ENCODE measurements at regions not wholly inside any gene's neighbourhood (a gene's known extent, or its start where the extent isn't known, plus 50 kb on each side); places are given as distances from the start of the nearest gene placed in this dataset.

GRCh38 chr12:97177481-97177880 lies 270.4 kb downstream of the NEDD1 start:
- no peak for DNase-seq (ENCODE audit: low spot score)

- no peak for DNase-seq (ENCODE audit: low spot score)
Observed at GRCh38 chr12:97181571-97182265, 274.7 kb downstream of the NEDD1 start.

- no peak for DNase-seq (ENCODE audit: low spot score)
Observed at GRCh38 chr12:97182769-97183168, 275.7 kb downstream of the NEDD1 start.

GRCh38 chr12:97184127-97184773 lies 277.2 kb downstream of the NEDD1 start:
- DNase-seq (ENCODE audit: low spot score) = no peak

- no peak for DNase-seq (ENCODE audit: low spot score)
Observed at GRCh38 chr12:97185567-97185966, 277.0 kb upstream of the RMST start.

GRCh38 chr12:97194546-97194945 lies 268.1 kb upstream of the RMST start:
- DNase-seq (ENCODE audit: low spot score) = no peak

- no peak for DNase-seq (ENCODE audit: low spot score)
Observed at GRCh38 chr12:97200181-97200580, 262.4 kb upstream of the RMST start.

GRCh38 chr12:97203408-97203807 lies 259.2 kb upstream of the RMST start:
- DNase-seq (ENCODE audit: low spot score) = no peak

GRCh38 chr12:97209997-97210396 lies 252.6 kb upstream of the RMST start:
- DNase-seq (ENCODE audit: low spot score) = no peak

- no peak for DNase-seq (ENCODE audit: low spot score)
Observed at GRCh38 chr12:97211416-97211930, 251.1 kb upstream of the RMST start.

GRCh38 chr12:97216848-97217247 lies 245.8 kb upstream of the RMST start:
- no peak for DNase-seq (ENCODE audit: low spot score)

GRCh38 chr12:97222391-97222790 lies 240.2 kb upstream of the RMST start:
- DNase-seq (ENCODE audit: low spot score) = no peak

- no peak for DNase-seq (ENCODE audit: low spot score)
Observed at GRCh38 chr12:97223419-97223818, 239.2 kb upstream of the RMST start.

- no peak for DNase-seq (ENCODE audit: low spot score)
Observed at GRCh38 chr12:97229004-97229403, 233.6 kb upstream of the RMST start.

GRCh38 chr12:97235102-97235501 lies 227.5 kb upstream of the RMST start:
- no peak for DNase-seq (ENCODE audit: low spot score)

- DNase-seq (ENCODE audit: low spot score) = no peak
Observed at GRCh38 chr12:97246368-97246767, 216.2 kb upstream of the RMST start.

- DNase-seq (ENCODE audit: low spot score) = no peak
Observed at GRCh38 chr12:97250483-97250882, 212.1 kb upstream of the RMST start.

- DNase-seq (ENCODE audit: low spot score) = no peak
Observed at GRCh38 chr12:97257726-97258125, 204.9 kb upstream of the RMST start.

- DNase-seq (ENCODE audit: low spot score) = no peak
Observed at GRCh38 chr12:97259098-97259497, 203.5 kb upstream of the RMST start.

GRCh38 chr12:97260786-97261185 lies 201.8 kb upstream of the RMST start:
- DNase-seq (ENCODE audit: low spot score) = no peak

- DNase-seq (ENCODE audit: low spot score) = no peak
Observed at GRCh38 chr12:97267166-97267565, 195.4 kb upstream of the RMST start.

GRCh38 chr12:97267594-97268202 lies 194.9 kb upstream of the RMST start:
- DNase-seq (ENCODE audit: low spot score) = no peak

GRCh38 chr12:97272471-97272870 lies 190.1 kb upstream of the RMST start:
- no peak for DNase-seq (ENCODE audit: low spot score)
